Mucosa of descending colon (tissue), 3 donors: ENCODE measurements at regions not wholly inside any gene's neighbourhood (a gene's known extent, or its start where the extent isn't known, plus 50 kb on each side); places are given as distances from the start of the nearest gene placed in this dataset.
"Not testable (repeated sequence)": the region's sequence is repeated elsewhere in the genome, so short reads cannot be mapped to it uniquely, and the experiment has no call there.

Experiments used
- ATAC-seq: fragments of 200-7000 bp; cut with Tn5 transposase; one replicate; pipeline ENCODE4 v1.9.1; 2020; ENCODE audit warnings: mild to moderate bottlenecking, moderate library complexity
- DNase-seq, 3 donors: peaks; one replicate each; pipeline ENCODE4 v3.0.0-alpha.2; 2020
- H3K36me3 ChIP-seq: fragments of 200-600 bp; one replicate; pipeline ENCODE4 v1.8.0; 2021; ENCODE audit warnings: low read depth, mild to moderate bottlenecking
- H3K4me1 ChIP-seq: fragments of 200-600 bp; one replicate; pipeline ENCODE4 v1.8.0; 2021; ENCODE audit warnings: low read depth, mild to moderate bottlenecking
- H3K4me3 ChIP-seq: fragments of 200-600 bp; one replicate; pipeline ENCODE4 v1.8.0; 2021; ENCODE audit warnings: mild to moderate bottlenecking
- H3K9me3 ChIP-seq: fragments of 200-600 bp; one replicate; pipeline ENCODE4 v1.8.0; 2021; ENCODE audit warnings: mild to moderate bottlenecking
- intact Hi-C, 2 donors: fragments of 100-400 bp; cut with DNase I in 1 of 2; cut with micrococcal nuclease in 1 of 2; formaldehyde crosslinking; loops; one replicate each; pipeline versions ENCODE4 v1.11.0 to v1.11.1; 2022; cut with DNase I, micrococcal nuclease
- TF ChIP-seq, protein P1 (sequence below): fragments of 200-600 bp; IDR thresholded peaks from one replicate; pipeline ENCODE4 v1.8.0; 2022; ENCODE audit warnings: antibody characterized with exemption, mild to moderate bottlenecking
- donor health status: DM: no; HTN: no; CAD: no; lungs with moderate emphysema.
- donor health status: DM: no; HTN: no; CAD: no.
- donor health status: DM: no; HTN: yes; CAD: no.

- DNase-seq = peak in 2 of 3 donors; percentile 51 to 73
- H3K4me1 ChIP-seq, ATAC-seq, intact Hi-C loops, H3K4me3 ChIP-seq, H3K36me3 ChIP-seq, H3K9me3 ChIP-seq: not testable (repeated sequence)
- TF ChIP-seq, protein P1, sequence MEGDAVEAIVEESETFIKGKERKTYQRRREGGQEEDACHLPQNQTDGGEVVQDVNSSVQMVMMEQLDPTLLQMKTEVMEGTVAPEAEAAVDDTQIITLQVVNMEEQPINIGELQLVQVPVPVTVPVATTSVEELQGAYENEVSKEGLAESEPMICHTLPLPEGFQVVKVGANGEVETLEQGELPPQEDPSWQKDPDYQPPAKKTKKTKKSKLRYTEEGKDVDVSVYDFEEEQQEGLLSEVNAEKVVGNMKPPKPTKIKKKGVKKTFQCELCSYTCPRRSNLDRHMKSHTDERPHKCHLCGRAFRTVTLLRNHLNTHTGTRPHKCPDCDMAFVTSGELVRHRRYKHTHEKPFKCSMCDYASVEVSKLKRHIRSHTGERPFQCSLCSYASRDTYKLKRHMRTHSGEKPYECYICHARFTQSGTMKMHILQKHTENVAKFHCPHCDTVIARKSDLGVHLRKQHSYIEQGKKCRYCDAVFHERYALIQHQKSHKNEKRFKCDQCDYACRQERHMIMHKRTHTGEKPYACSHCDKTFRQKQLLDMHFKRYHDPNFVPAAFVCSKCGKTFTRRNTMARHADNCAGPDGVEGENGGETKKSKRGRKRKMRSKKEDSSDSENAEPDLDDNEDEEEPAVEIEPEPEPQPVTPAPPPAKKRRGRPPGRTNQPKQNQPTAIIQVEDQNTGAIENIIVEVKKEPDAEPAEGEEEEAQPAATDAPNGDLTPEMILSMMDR = peak; percentile 41
These were observed 127.6 kb downstream of the POTEC start for GRCh38 chr18:14415806-14416205.

GRCh38 chr18:14415399-14415798, 128.0 kb downstream of the POTEC start:
- intact Hi-C loops, H3K9me3 ChIP-seq, H3K4me1 ChIP-seq, DNase-seq, H3K36me3 ChIP-seq, H3K4me3 ChIP-seq, ATAC-seq: not testable (repeated sequence)

DNA sequence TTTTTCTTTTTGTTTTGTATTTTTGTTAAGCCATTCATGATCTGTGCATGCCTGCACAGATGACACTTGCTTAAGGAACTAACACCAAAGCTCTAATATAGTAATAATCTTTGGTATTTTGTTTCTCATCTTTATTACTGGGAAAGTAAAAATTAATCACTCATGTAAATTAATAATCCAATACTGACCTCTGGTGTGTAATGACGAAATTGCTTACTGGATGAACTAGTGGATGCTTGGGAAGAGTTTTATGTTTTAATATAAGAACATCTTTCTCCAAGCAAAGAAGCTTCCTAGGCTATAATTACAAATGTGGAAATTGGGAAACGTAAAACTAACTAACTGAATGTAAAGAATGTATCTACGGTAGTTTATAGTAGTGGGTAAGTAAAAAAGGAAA, 147.9 kb downstream of the POTEC start:
- DNase-seq, intact Hi-C loops, ATAC-seq, H3K9me3 ChIP-seq, H3K4me3 ChIP-seq, H3K4me1 ChIP-seq, H3K36me3 ChIP-seq: not testable (repeated sequence)

- DNase-seq, H3K9me3 ChIP-seq, H3K36me3 ChIP-seq, ATAC-seq, H3K4me3 ChIP-seq, H3K4me1 ChIP-seq, intact Hi-C loops: not testable (repeated sequence)
These were observed 149.8 kb downstream of the POTEC start for GRCh38 chr18:14393563-14394103.

GRCh38 chr18:14392604-14393003, 150.8 kb downstream of the POTEC start:
- ATAC-seq, DNase-seq, H3K4me1 ChIP-seq, intact Hi-C loops, H3K36me3 ChIP-seq, H3K4me3 ChIP-seq, H3K9me3 ChIP-seq: not testable (repeated sequence)

DNA sequence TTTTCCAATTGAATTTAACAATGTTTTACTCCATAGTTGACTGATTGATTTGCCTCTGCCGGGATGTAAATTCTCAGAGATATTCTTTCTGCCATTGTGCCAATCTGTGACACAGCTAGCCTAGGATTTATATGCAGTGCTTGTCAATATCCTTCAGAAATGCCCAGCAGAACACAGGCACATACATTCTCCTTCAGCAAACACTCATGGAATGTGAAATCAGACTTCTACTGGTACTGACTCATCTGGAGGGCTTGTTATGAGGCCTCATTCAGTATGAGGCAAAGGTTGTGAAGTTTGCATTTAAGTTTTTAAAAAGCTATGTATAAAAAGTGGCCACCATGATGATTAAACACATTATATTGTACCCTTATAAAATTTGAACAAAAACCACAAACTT, 158.4 kb downstream of the POTEC start:
- H3K4me1 ChIP-seq, H3K4me3 ChIP-seq, ATAC-seq, intact Hi-C loops, H3K36me3 ChIP-seq, H3K9me3 ChIP-seq, DNase-seq: not testable (repeated sequence)

DNA sequence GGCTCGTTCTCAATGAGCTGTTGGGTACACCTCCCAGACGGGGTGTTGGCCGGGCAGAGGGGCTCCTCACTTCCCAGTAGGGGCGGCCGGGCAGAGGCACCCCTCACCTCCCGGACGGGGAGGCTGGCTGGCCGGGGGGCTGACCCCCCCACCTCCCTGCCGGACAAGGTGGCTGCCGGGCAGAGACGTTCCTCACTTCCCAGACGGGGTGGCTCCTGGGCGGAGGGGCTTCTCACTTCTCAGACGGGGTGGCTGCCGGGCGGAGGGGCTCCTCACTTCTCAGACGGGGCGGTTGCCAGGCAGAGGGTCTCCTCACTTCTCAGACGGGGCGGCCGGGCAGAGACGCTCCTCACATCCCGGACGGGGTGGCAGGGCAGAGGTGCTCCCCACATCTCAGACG, 160.7 kb downstream of the POTEC start:
- H3K4me1 ChIP-seq, intact Hi-C loops, H3K9me3 ChIP-seq, ATAC-seq, H3K36me3 ChIP-seq, H3K4me3 ChIP-seq: not testable (repeated sequence)
- DNase-seq = peak in 1 of 3 donors; percentile 38

GRCh38 chr18:14379489-14379888, 163.9 kb downstream of the POTEC start:
- H3K4me3 ChIP-seq, H3K9me3 ChIP-seq, DNase-seq, H3K36me3 ChIP-seq, H3K4me1 ChIP-seq, ATAC-seq, intact Hi-C loops: not testable (repeated sequence)

GRCh38 chr18:14378376-14378775, 165.0 kb downstream of the POTEC start:
- H3K4me3 ChIP-seq, intact Hi-C loops, DNase-seq, H3K4me1 ChIP-seq, ATAC-seq, H3K36me3 ChIP-seq, H3K9me3 ChIP-seq: not testable (repeated sequence)

DNA sequence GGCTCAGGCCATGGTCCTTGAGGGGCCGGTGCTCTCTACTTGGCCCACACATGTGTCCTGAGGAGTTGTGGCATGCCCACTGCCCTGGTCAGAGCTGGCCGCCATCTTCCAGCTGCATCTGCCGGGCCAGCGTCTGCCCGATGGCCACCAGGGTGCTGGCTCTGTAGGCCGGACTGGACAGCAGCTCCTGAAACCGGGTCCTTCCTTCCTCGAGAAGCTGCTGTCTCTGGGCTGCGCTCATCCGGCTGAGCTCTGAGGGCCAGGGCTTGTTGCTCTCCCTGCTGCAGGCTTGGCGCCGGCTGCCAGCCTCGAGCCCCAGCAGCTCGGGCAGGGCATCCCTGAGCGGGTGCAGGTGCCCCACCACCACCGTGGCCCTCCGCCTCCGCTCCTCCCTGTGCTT, 182.1 kb downstream of the POTEC start:
- H3K4me1 ChIP-seq, ATAC-seq, H3K36me3 ChIP-seq, DNase-seq, H3K9me3 ChIP-seq, intact Hi-C loops, H3K4me3 ChIP-seq: not testable (repeated sequence)

GRCh38 chr18:14357553-14358297, 185.7 kb downstream of the POTEC start:
- DNase-seq, H3K9me3 ChIP-seq, H3K4me3 ChIP-seq, H3K4me1 ChIP-seq, intact Hi-C loops, ATAC-seq, H3K36me3 ChIP-seq: not testable (repeated sequence)

- H3K4me3 ChIP-seq, H3K9me3 ChIP-seq, H3K36me3 ChIP-seq, intact Hi-C loops, H3K4me1 ChIP-seq, ATAC-seq, DNase-seq: not testable (repeated sequence)
These were observed 201.2 kb downstream of the POTEC start for GRCh38 chr18:14342170-14342569.

DNA sequence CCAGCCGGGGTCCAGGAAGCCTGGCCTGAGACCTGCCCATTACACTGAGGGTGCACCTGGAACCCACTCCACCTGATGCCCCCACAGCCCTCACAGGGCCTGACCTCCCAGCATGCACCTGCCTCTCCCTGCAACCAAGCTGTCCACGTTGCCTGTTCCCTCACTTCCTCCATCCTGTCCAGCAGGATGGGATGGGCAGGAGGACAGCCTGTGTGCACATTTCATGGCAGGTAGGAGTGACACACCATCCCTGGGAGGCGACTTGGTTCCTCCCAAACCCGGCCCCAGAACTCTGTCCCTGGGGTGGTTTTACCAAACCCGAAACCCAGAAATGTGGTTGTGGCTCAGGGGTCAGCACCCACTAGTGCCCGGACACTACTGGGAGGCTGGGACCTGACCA, 203.8 kb upstream of the ZNF519 start:
- H3K36me3 ChIP-seq, H3K4me1 ChIP-seq, ATAC-seq, intact Hi-C loops, H3K9me3 ChIP-seq, H3K4me3 ChIP-seq, DNase-seq: not testable (repeated sequence)

DNA sequence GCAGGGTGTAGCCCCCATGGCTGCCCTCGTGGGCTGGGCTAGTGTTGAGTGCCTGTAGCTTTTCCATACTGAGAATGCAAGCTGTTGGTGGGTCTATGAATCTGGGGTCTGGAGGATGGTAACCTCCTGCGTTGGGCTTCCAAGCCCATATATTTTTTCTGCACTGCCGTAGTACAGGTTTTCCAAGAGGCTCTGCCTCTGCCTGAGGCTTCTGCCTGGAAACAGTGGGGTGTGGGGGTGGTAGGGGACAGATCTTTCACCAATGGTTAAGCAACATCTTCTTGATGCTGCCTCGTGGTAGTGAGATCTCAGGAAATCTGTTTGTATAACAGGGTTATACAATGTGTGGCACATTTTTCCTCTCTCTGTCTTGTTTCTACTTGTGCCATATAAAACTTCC, 189.0 kb upstream of the ZNF519 start:
- H3K4me1 ChIP-seq, ATAC-seq, H3K36me3 ChIP-seq, H3K9me3 ChIP-seq, intact Hi-C loops, DNase-seq, H3K4me3 ChIP-seq: not testable (repeated sequence)
